IPS DF 6.9 (cell line): ENCODE measurements at regions not wholly inside any gene's neighbourhood (a gene's known extent, or its start where the extent isn't known, plus 50 kb on each side); places are given as distances from the start of the nearest gene placed in this dataset.
"Not testable (repeated sequence)": the region's sequence is repeated elsewhere in the genome, so short reads cannot be mapped to it uniquely, and the experiment has no call there.

Experiments
- DNase-seq: peaks from one replicate; pipeline ENCODE4 v3.0.0-alpha.2; 2013; ENCODE audit warnings: low read depth, low spot score
- H3K27ac ChIP-seq: one replicate; pipeline ENCODE4 v1.5.1; 2013; ENCODE audit warnings: low read length, control low read depth
- H3K27me3 ChIP-seq: 2 replicates; pipeline ENCODE4 v1.6.1; 2013; ENCODE audit warnings: mild to moderate bottlenecking, low read length; ENCODE audit not compliant: control insufficient read depth, insufficient read depth
- H3K36me3 ChIP-seq: 2 replicates; pipeline ENCODE4 v1.6.1; 2013; ENCODE audit warnings: low read length; ENCODE audit not compliant: control insufficient read depth, insufficient read depth
- H3K4me1 ChIP-seq: 2 replicates; pipeline ENCODE4 v1.6.1; 2013; ENCODE audit warnings: low read length; ENCODE audit not compliant: control insufficient read depth, insufficient read depth
- H3K4me3 ChIP-seq: 2 replicates; pipeline ENCODE4 v1.5.1; 2013; ENCODE audit warnings: mild to moderate bottlenecking, low read length
- H3K9me3 ChIP-seq: 2 replicates; pipeline ENCODE4 v1.6.1; 2013; ENCODE audit warnings: low read length, inconsistent platforms; ENCODE audit not compliant: control insufficient read depth, insufficient read depth
- WGBS: extraction: QIAGEN DNeasy Blood & Tissue Kit; methylation state at CpG from one replicate; pipeline ENCODE4 v1.1.7; 2013; ENCODE audit warnings: mixed read lengths, missing lambda C conversion rate; ENCODE audit not compliant: insufficient read length, insufficient coverage; 5-methylcytosine and 5-hydroxymethylcytosine counted together

DNA sequence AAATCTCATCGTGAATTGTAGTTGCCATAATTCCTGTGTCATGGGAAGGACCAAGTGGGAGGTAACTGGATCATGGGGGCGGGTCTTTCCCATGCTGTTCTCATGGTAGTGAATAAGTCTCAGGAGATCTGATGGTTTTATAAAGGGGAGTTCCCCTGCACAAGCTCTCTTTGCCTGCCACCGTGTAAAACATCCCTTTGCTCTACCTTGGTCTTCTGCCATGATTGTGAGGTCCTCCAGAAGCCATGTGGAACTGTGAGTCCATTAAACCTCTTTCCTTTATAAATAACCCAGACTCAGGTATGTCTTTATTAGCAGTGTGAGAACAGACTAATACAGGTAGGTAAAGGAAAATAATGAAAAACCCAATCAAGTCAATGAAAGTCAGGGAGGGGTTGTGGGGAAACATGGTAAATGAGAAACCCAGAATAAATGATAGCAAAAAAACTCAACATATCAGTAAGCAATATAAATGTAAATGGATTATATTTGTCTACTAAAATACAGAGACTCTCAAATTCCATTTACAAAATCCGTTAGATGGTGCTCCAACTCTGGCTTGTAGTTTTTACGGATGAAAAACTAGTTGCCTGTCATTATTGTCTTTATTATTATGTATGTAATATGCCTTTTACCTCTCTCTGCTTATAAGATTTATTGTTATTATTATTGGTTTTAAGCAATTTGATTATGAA is 98.9 kb upstream of the NDUFV2 start:
- no peak for DNase-seq
- H3K4me1 ChIP-seq, result no peaks in the 10 kb centered on the region; the same call in none of the 2 replicates
- no CpG with 5 or more reads among the region's 5 CpGs for WGBS
- no peak overlapping the region for H3K27ac ChIP-seq
- H3K36me3 ChIP-seq, result no peaks in the 10 kb centered on the region
- H3K4me3 ChIP-seq, result no peak overlapping the region
- no peaks in the 10 kb centered on the region for H3K27me3 ChIP-seq
- no peaks in the 10 kb centered on the region for H3K9me3 ChIP-seq

- DNase-seq, H3K27ac ChIP-seq, H3K4me3 ChIP-seq, H3K27me3 ChIP-seq, H3K9me3 ChIP-seq, H3K4me1 ChIP-seq, H3K36me3 ChIP-seq: not testable (repeated sequence)
- WGBS, result no CpG with 5 or more reads among the region's 2 CpGs
Observed at GRCh38 chr18:9004308-9004707, 98.2 kb upstream of the NDUFV2 start.

DNA sequence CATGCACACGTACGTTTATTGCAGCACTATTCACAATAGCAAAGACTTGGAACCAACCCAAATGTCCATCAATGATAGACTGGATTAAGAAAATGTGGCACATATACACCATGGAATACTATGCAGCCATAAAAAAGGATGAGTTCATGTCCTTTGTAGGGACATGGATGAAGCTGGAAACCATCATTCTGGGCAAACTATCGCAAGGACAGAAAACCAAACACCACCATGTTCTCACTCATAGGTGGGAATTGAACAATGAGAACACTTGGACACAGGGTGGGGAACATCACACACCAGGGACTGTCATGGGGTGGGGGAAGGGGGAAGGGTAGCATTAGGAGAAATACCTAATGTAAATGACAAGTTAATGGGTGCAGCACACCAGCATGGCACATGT is 94.8 kb upstream of the NDUFV2 start:
- not testable (repeated sequence) for H3K27ac ChIP-seq, H3K4me3 ChIP-seq, H3K9me3 ChIP-seq, DNase-seq, H3K4me1 ChIP-seq, H3K36me3 ChIP-seq, H3K27me3 ChIP-seq
- no CpG with 5 or more reads among the region's 3 CpGs for WGBS

- no peaks in the 10 kb centered on the region for H3K36me3 ChIP-seq
- no peak overlapping the region for H3K27ac ChIP-seq
- WGBS, result no CpG with 5 or more reads among the region's 5 CpGs
- no peaks in the 10 kb centered on the region for H3K4me1 ChIP-seq
- no peaks in the 10 kb centered on the region for H3K9me3 ChIP-seq
- no peaks in the 10 kb centered on the region for H3K27me3 ChIP-seq
- no peak overlapping the region for H3K4me3 ChIP-seq
- DNase-seq, result no peak
Observed at GRCh38 chr18:9008200-9008708, 94.2 kb upstream of the NDUFV2 start.

DNA sequence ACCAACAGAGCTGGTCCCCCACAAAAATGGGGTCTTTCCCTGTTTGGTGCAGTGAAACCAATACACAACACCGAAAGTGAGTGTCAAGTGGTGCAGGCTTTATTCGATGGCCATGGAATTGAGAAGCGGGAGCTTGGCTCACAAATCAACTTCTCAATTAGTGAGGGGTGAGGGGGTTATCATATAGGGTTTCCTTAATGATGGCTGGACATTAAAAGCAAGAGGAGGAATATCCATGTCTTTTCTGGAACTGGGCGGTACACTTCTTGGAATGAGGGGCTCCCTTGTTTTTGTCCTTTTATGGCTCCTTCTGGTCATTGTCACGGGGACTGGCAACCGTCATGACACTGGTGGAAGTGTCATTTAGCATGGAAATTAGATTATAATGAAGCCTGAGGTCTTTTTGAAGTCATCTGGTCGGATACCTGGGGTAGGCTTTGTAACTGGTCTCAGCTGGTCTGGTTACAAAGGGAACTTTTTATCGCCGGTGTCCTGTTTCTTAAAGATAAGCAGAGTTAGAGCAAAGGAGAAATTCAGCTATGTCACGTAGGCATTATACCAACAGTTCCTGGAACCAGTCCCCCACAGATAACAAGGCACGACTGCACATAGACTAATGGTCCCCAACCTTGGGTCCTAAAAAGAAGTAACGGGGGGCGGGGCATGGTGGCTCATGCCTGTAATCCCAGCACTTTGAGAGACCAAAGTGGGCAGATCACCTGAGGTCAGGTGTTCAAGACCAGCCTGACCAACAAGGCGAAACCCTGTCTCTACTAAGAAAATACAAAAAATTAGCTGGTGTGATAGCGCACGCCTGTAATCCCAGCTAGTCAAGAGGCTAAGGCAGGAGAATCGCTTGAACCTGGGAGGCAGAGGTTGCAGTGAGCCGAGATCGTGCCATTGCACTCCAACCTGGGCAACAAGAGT is 93.5 kb upstream of the NDUFV2 start:
- no peak overlapping the region for H3K27ac ChIP-seq
- no peak overlapping the region for H3K4me3 ChIP-seq
- no peaks in the 10 kb centered on the region for H3K9me3 ChIP-seq
- H3K4me1 ChIP-seq, result no peaks in the 10 kb centered on the region
- H3K27me3 ChIP-seq, result no peaks in the 10 kb centered on the region
- no peaks in the 10 kb centered on the region for H3K36me3 ChIP-seq
- no CpG with 5 or more reads among the region's 19 CpGs for WGBS
- no peak for DNase-seq

GRCh38 chr18:9009703-9010488 is 92.6 kb upstream of the NDUFV2 start:
- H3K36me3 ChIP-seq, result no peaks in the 10 kb centered on the region
- H3K27ac ChIP-seq, result no peak overlapping the region
- no peaks in the 10 kb centered on the region for H3K4me1 ChIP-seq
- no CpG with 5 or more reads among the region's 7 CpGs for WGBS
- no peaks in the 10 kb centered on the region for H3K27me3 ChIP-seq
- H3K9me3 ChIP-seq, result no peaks in the 10 kb centered on the region
- H3K4me3 ChIP-seq, result no peak overlapping the region
- DNase-seq, result no peak

DNA sequence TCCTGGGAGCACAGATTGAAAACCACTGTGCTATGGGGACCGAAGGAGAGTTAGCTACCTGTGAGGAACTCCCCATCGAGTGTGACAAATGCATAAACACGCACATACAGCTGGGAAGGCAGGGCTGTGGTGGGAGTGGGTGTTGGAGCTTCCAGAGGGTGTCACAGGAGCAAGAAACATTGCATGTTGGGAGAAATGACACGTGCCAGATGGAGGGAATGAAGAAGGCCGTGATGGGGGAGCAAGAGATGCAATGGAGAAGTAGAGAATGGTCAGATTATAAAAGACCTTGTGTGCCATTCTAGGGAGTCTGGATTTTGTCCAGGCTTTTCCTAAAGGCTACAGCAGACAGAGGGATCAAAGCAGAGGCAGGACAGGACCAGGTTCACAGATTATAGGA is 91.1 kb upstream of the NDUFV2 start:
- Histone ChIP-seq H3K27me3 (no peaks in the 10 kb centered on the region), H3K36me3 (no peaks in the 10 kb centered on the region), H3K4me1 (no peaks in the 10 kb centered on the region), H3K4me3 (no peak overlapping the region), H3K9me3 (no peaks in the 10 kb centered on the region), H3K27ac (no peak overlapping the region)
- no peak for DNase-seq
- no CpG with 5 or more reads among the region's 5 CpGs for WGBS

DNA sequence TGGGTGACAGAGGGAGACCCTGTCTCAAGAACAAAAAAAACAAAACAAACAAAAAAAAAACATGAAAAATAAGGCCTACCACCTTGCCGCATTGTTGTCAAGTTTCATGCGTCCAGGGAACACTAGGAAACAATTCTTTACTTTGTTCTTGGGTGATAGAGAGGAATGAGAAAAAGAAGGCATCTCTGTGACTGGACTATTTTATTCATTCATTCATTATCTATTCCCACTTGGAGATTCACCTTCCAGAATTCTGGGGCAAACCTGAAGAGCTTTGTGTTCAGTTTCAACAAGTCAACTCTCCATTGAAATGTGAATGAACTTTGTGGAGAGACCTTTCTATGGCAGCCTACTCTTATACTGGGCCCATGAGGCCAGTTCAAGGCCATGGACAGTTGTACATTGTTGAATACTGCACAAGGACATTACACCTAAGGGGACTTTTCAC is 88.5 kb upstream of the NDUFV2 start:
- Histone ChIP-seq H3K27me3 (no peaks in the 10 kb centered on the region), H3K27ac (no peak overlapping the region), H3K4me3 (no peak overlapping the region), H3K4me1 (0 out of 2 replicates have a peak, but pooled peaks cover 1% of the 10 kb centered on the region), H3K9me3 (no peaks in the 10 kb centered on the region), H3K36me3 (no peaks in the 10 kb centered on the region)
- DNase-seq, result no peak
- WGBS, result no CpG with 5 or more reads among the region's 2 CpGs

DNA sequence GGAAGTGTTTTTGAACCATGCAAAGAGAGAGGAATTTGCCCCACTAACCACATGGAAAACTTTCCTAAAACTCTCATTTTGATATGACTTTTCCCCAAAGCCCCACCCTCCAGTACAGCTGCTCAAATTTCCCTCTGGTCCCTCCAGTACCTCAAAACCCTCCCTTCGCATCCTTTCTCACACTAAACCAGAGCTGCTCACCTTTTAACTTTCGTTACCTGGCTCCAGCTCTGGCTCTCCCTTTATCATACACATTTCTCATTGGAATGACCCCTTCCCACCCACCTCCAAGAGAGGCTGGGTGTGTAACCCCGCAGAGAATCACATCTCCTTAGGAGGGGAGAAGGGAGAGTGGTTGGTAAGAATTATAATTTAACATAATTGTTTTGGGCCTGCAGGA is 86.8 kb upstream of the NDUFV2 start:
- H3K27me3 ChIP-seq, result no peaks in the 10 kb centered on the region
- WGBS, result no CpG with 5 or more reads among the region's 3 CpGs

GRCh38 chr18:9016633-9017166 is 85.8 kb upstream of the NDUFV2 start:
- peak; percentile 13 for DNase-seq
- no peaks in the 10 kb centered on the region for H3K9me3 ChIP-seq
- no peak overlapping the region for H3K27ac ChIP-seq
- no peak overlapping the region for H3K4me3 ChIP-seq
- 0 out of 2 replicates have a peak, but pooled peaks cover 1% of the 10 kb centered on the region for H3K4me1 ChIP-seq
- no peaks in the 10 kb centered on the region for H3K36me3 ChIP-seq
- H3K27me3 ChIP-seq, result no peaks in the 10 kb centered on the region
- no CpG with 5 or more reads among the region's 16 CpGs for WGBS

More for the DNA sequence above, 86.8 kb upstream of the NDUFV2 start:
- no peaks in the 10 kb centered on the region for H3K36me3 ChIP-seq
- 0 out of 2 replicates have a peak, but pooled peaks cover 1% of the 10 kb centered on the region for H3K4me1 ChIP-seq
- no peak overlapping the region for H3K4me3 ChIP-seq
- no peak for DNase-seq
- no peak overlapping the region for H3K27ac ChIP-seq
- no peaks in the 10 kb centered on the region for H3K9me3 ChIP-seq
